ENCODE measurements at regions not wholly inside any gene's neighbourhood (a gene's known extent, or its start where the extent isn't known, plus 50 kb on each side); places are given as distances from the start of the nearest gene placed in this dataset.

- Histone ChIP-seq H3K4me3 (ENCODE audit: low read depth in 2 of 2, low read length in 2 of 2) (no peak overlapping the region), H3K27me3 (ENCODE audit: control insufficient read depth, insufficient read depth, low read length) (no peaks in the 10 kb centered on the region), H3K27ac (ENCODE audit: low read length) (no peak overlapping the region), H3K36me3 (ENCODE audit: control insufficient read depth, insufficient read depth, low read length) (no peaks in the 10 kb centered on the region), H3K4me1 (ENCODE audit: control insufficient read depth, insufficient read depth, low read length) (no peaks in the 10 kb centered on the region), H3K9me3 (ENCODE audit: control insufficient read depth, insufficient read depth, low read depth, low read length) (no peaks in the 10 kb centered on the region)
- ChIA-PET CTCF (no interaction called here), POLR2A (no interaction called here)
- in situ Hi-C loops (cut with HindIII; ENCODE audit: low pct_unique_long_range_greater_than_20kb, low sequenced_read_pairs) = no loop called here
- no TSS peak for BruUV-seq (replicated peaks)
- TF ChIP-seq CTCF (IDR thresholded peaks at IDR 0.05) = no peak
- TF ChIP-seq POLR2AphosphoS5 (IDR thresholded peaks at IDR 0.05; ENCODE audit: low read depth, low read length) = no peak
- no peak for TF ChIP-seq REST (IDR thresholded peaks at IDR 0.05; ENCODE audit: insufficient read depth in 1 of 2, low read depth in 2 of 2, low read length in 1 of 2)
- no peak for TF ChIP-seq TCF7L2 (IDR thresholded peaks at IDR 0.05; ENCODE audit: low read depth, low read length)
- TF ChIP-seq SIN3A (IDR thresholded peaks at IDR 0.05; ENCODE audit: borderline replicate concordance, insufficient read depth, low read depth, low read length) = no peak
- intact Hi-C loops (cut with micrococcal nuclease; ENCODE audit: unreplicated experiment) = loop anchor here (10.0 kb wide), 1 partner anchor 525 kb away; the partner anchor contains the start of gene MARCKS
- ATAC-seq (no peak), DNase-seq (ENCODE audit: low read depth, low spot score) (no peak)
Observed at GRCh38 chr6:113329942-113330635, 527.1 kb upstream of the MARCKS start.

GRCh38 chr6:113330636-113330946, 526.6 kb upstream of the MARCKS start:
- intact Hi-C loops (cut with micrococcal nuclease; ENCODE audit: unreplicated experiment) = no loop called here
- no peaks in the 10 kb centered on the region for H3K36me3 ChIP-seq (ENCODE audit: control insufficient read depth, insufficient read depth, low read length)
- no peak for DNase-seq (ENCODE audit: low read depth, low spot score)

More at GRCh38 chr6:113330636-113330946, 526.6 kb upstream of the MARCKS start:
- ChIA-PET CTCF (no interaction called here), POLR2A (no interaction called here)
- Histone ChIP-seq H3K27ac (ENCODE audit: low read length) (no peak overlapping the region), H3K27me3 (ENCODE audit: control insufficient read depth, insufficient read depth, low read length) (no peaks in the 10 kb centered on the region), H3K9me3 (ENCODE audit: control insufficient read depth, insufficient read depth, low read depth, low read length) (no peaks in the 10 kb centered on the region), H3K4me3 (ENCODE audit: low read depth in 2 of 2, low read length in 2 of 2) (no peak overlapping the region), H3K4me1 (ENCODE audit: control insufficient read depth, insufficient read depth, low read length) (no peaks in the 10 kb centered on the region)
- ATAC-seq = no peak
- in situ Hi-C loops (cut with HindIII; ENCODE audit: low pct_unique_long_range_greater_than_20kb, low sequenced_read_pairs) = no loop called here
- no TSS peak for BruUV-seq (replicated peaks)
- TF ChIP-seq TCF7L2 (IDR thresholded peaks at IDR 0.05; ENCODE audit: low read depth, low read length) (no peak), SIN3A (IDR thresholded peaks at IDR 0.05; ENCODE audit: borderline replicate concordance, insufficient read depth, low read depth, low read length) (no peak), POLR2AphosphoS5 (IDR thresholded peaks at IDR 0.05; ENCODE audit: low read depth, low read length) (no peak), CTCF (IDR thresholded peaks at IDR 0.05) (no peak), REST (IDR thresholded peaks at IDR 0.05; ENCODE audit: insufficient read depth in 1 of 2, low read depth in 2 of 2, low read length in 1 of 2) (no peak)
